Endodermal cell (in vitro differentiated cells): ENCODE measurements at regions not wholly inside any gene's neighbourhood (a gene's known extent, or its start where the extent isn't known, plus 50 kb on each side); places are given as distances from the start of the nearest gene placed in this dataset.

Experiments used
- DNase-seq: peaks from one replicate; pipeline ENCODE4 v3.0.0-alpha.2; 2017
- H3K27ac ChIP-seq: 2 replicates; pipeline ENCODE4 v1.5.1; 2013; ENCODE audit warnings: mild to moderate bottlenecking, low read depth, low read length, moderate library complexity
- H3K27me3 ChIP-seq: 2 replicates; pipeline ENCODE4 v1.6.1; 2013; ENCODE audit warnings: mild to moderate bottlenecking, low read length, moderate library complexity; ENCODE audit not compliant: insufficient read depth, control insufficient read depth, poor library complexity, severe bottlenecking
- H3K36me3 ChIP-seq: 2 replicates; pipeline ENCODE4 v1.7.0; 2013; ENCODE audit warnings: mild to moderate bottlenecking, low read length, moderate library complexity; ENCODE audit not compliant: control insufficient read depth, insufficient read depth
- H3K4me1 ChIP-seq: one replicate; pipeline ENCODE4 v1.7.0; 2013; ENCODE audit warnings: low read length; ENCODE audit not compliant: control insufficient read depth, insufficient read depth
- H3K4me3 ChIP-seq: 2 replicates; pipeline ENCODE4 v1.5.1; 2013; ENCODE audit warnings: mild to moderate bottlenecking, low read length, moderate library complexity
- H3K9ac ChIP-seq: 2 replicates; pipeline ENCODE4 v1.6.1; 2013; ENCODE audit warnings: mild to moderate bottlenecking, low read length, moderate library complexity; ENCODE audit not compliant: poor library complexity, severe bottlenecking; ENCODE audit errors: extremely low read depth
- H3K9me3 ChIP-seq: 2 replicates; pipeline ENCODE4 v1.6.1; 2013; ENCODE audit warnings: mild to moderate bottlenecking, low read length, moderate library complexity; ENCODE audit not compliant: control insufficient read depth
- H3K27ac Mint-ChIP-seq: 2 replicates; pipeline ENCODE4 v1.8.0; 2020; ENCODE audit warnings: mixed read lengths
- H3K27me3 Mint-ChIP-seq: 2 replicates; pipeline ENCODE4 v1.8.0; 2021; ENCODE audit warnings: mild to moderate bottlenecking, mixed read lengths; ENCODE audit not compliant: insufficient read depth
- H3K36me3 Mint-ChIP-seq: 2 replicates; pipeline ENCODE4 v1.8.0; 2020; ENCODE audit warnings: low read depth, mixed read lengths
- H3K4me1 Mint-ChIP-seq: 2 replicates; pipeline ENCODE4 v1.8.0; 2020; ENCODE audit warnings: mixed read lengths
- H3K4me3 Mint-ChIP-seq: 2 replicates; pipeline ENCODE4 v1.8.0; 2020; ENCODE audit warnings: mild to moderate bottlenecking, moderate library complexity, mixed read lengths
- H3K9me3 Mint-ChIP-seq: 2 replicates; pipeline ENCODE4 v1.8.0; 2020; ENCODE audit warnings: mild to moderate bottlenecking, mixed read lengths
- CTCF ChIP-seq: fragments of 200-600 bp; sonication (generic); conservative IDR thresholded peaks from 2 replicates; pipeline ENCODE4 v1.5.0; 2021; ENCODE audit warnings: antibody characterized with exemption, mild to moderate bottlenecking
- WGBS, 2 experiments: methylation state at CpG; one replicate each; pipeline versions ENCODE4 v1.1.5 to v1.1.7; 2013; ENCODE audit warnings: missing lambda C conversion rate in 2 of 2, mixed read lengths in 1 of 2; ENCODE audit not compliant: insufficient coverage in 1 of 2, insufficient read length in 1 of 2; 5-methylcytosine and 5-hydroxymethylcytosine counted together

GRCh38 chr14:44204061-44204835, 302.8 kb downstream of the FSCB start:
- Mint-ChIP-seq H3K27ac (peak overlapping the region; percentile 21), H3K27me3 (no peaks in the 10 kb centered on the region), H3K36me3 (no peaks in the 10 kb centered on the region), H3K9me3 (no peaks in the 10 kb centered on the region), H3K4me1 (no peaks in the 10 kb centered on the region), H3K4me3 (no peak overlapping the region)
- 58% methylated on average over 3 of the region's 3 CpGs; no CpG with 5 or more reads in 1 of the 2 experiments for WGBS, 2 experiments
- no peaks in the 10 kb centered on the region for H3K36me3 ChIP-seq
- no peak for DNase-seq
- no peak overlapping the region for H3K4me3 ChIP-seq
- no peak overlapping the region for H3K9ac ChIP-seq
- no peak for TF ChIP-seq CTCF
- H3K27me3 ChIP-seq, result no peaks in the 10 kb centered on the region
- H3K9me3 ChIP-seq, result no peaks in the 10 kb centered on the region
- H3K27ac ChIP-seq, result no peak overlapping the region
- H3K4me1 ChIP-seq, result no peaks in the 10 kb centered on the region

- peaks cover 13% of the 10 kb centered on the region for H3K9me3 ChIP-seq
- no peak overlapping the region for H3K27ac ChIP-seq
- H3K4me3 Mint-ChIP-seq, result no peak overlapping the region
- no peak overlapping the region for H3K27ac Mint-ChIP-seq
- no peaks in the 10 kb centered on the region for H3K36me3 Mint-ChIP-seq
- WGBS, 2 experiments, result 100% methylated on average over 1 of the region's 1 CpG; no CpG with 5 or more reads in 1 of the 2 experiments
- H3K9ac ChIP-seq, result no peak overlapping the region
- no peak for TF ChIP-seq CTCF
- no peaks in the 10 kb centered on the region for H3K4me1 ChIP-seq
- H3K27me3 Mint-ChIP-seq, result no peaks in the 10 kb centered on the region
- no peak overlapping the region for H3K4me3 ChIP-seq
- no peaks in the 10 kb centered on the region for H3K27me3 ChIP-seq
- H3K9me3 Mint-ChIP-seq, result no peaks in the 10 kb centered on the region
- no peaks in the 10 kb centered on the region for H3K36me3 ChIP-seq
- DNase-seq, result no peak
- no peaks in the 10 kb centered on the region for H3K4me1 Mint-ChIP-seq
These were observed 326.1 kb downstream of the FSCB start for GRCh38 chr14:44180975-44181374.

DNA sequence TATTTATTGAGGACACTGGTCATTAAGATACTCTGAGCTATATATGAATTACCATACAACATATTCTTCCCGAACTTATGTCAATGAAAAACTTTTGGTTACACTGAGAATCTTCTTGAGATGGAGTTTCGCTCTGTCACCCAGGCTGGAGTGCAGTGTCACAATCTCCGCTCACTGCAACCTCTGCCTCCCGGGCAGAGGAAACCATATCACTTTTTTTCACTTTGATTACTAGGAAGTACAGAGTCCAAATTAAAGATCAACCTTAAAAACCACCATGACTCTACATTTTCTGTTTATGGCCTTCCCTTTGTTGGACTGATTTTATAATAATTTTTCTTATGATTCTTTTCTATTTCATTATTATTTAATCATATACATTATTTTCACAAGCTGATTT, 336.5 kb downstream of the FSCB start:
- Mint-ChIP-seq H3K27ac (no peak overlapping the region), H3K36me3 (no peaks in the 10 kb centered on the region), H3K9me3 (peaks cover 5% of the 10 kb centered on the region), H3K4me3 (no peak overlapping the region), H3K4me1 (no peaks in the 10 kb centered on the region), H3K27me3 (no peaks in the 10 kb centered on the region)
- no peak for TF ChIP-seq CTCF
- Histone ChIP-seq H3K27me3 (no peaks in the 10 kb centered on the region), H3K4me1 (no peaks in the 10 kb centered on the region), H3K9ac (no peak overlapping the region), H3K4me3 (no peak overlapping the region), H3K27ac (no peak overlapping the region), H3K9me3 (no peaks in the 10 kb centered on the region), H3K36me3 (no peaks in the 10 kb centered on the region)
- DNase-seq, result no peak
- WGBS, 2 experiments, result 91 to 94% methylated on average over 3 to 4 of the region's 4 CpGs
